GM23338 (cell line): ENCODE measurements at regions not wholly inside any gene's neighbourhood (a gene's known extent, or its start where the extent isn't known, plus 50 kb on each side); places are given as distances from the start of the nearest gene placed in this dataset.
A peak's percentile ranks its signal among the peaks of the same experiment; 100 is the strongest.

ENCODE experiments used
- ATAC-seq: fragments of 200-7000 bp; cut with Tn5 transposase; 3 replicates; pipeline ENCODE4 v1.9.1; 2020
- DNase-seq: peaks from one replicate; pipeline ENCODE4 v3.0.0-alpha.2; 2015; ENCODE audit warnings: low spot score
- H2AFZ ChIP-seq: fragments of 200-600 bp; sonication (generic); 2 replicates; pipeline ENCODE4 v1.8.0; 2016; ENCODE audit warnings: antibody characterized with exemption, mild to moderate bottlenecking, moderate library complexity
- H3F3A ChIP-seq: fragments of 200-600 bp; sonication (generic); replicated peaks from 2 replicates; pipeline ENCODE4 v1.8.0; 2017; ENCODE audit warnings: antibody characterized with exemption, mixed run types, low read depth
- H3K27ac ChIP-seq: fragments of 200-600 bp; sonication (generic); 2 replicates; pipeline ENCODE4 v1.6.1; 2016; ENCODE audit warnings: low read depth
- H3K27me3 ChIP-seq: fragments of 200-600 bp; sonication (generic); 2 replicates; pipeline ENCODE4 v1.8.0; 2016; ENCODE audit warnings: mild to moderate bottlenecking, mixed run types, moderate library complexity; ENCODE audit not compliant: insufficient read depth
- H3K36me3 ChIP-seq: fragments of 200-600 bp; sonication (generic); 2 replicates; pipeline ENCODE4 v1.8.0; 2016; ENCODE audit warnings: mild to moderate bottlenecking; ENCODE audit not compliant: insufficient read depth
- H3K4me1 ChIP-seq: fragments of 200-600 bp; sonication (generic); 2 replicates; pipeline ENCODE4 v1.8.0; 2016; ENCODE audit warnings: mild to moderate bottlenecking, moderate library complexity; ENCODE audit not compliant: insufficient read depth
- H3K4me2 ChIP-seq: fragments of 200-600 bp; sonication (generic); 2 replicates; pipeline ENCODE4 v1.7.1; 2017; ENCODE audit warnings: mixed run types
- H3K4me3 ChIP-seq: fragments of 200-600 bp; sonication (generic); 2 replicates; pipeline ENCODE4 v1.6.1; 2016; ENCODE audit warnings: mixed run types
- H3K79me2 ChIP-seq: fragments of 200-600 bp; sonication (generic); replicated peaks from 2 replicates; pipeline ENCODE4 v1.8.0; 2017; ENCODE audit warnings: mild to moderate bottlenecking; ENCODE audit not compliant: insufficient read depth
- H3K9me2 ChIP-seq: fragments of 200-600 bp; sonication (generic); 2 replicates; pipeline ENCODE4 v1.8.0; 2017; ENCODE audit not compliant: insufficient read depth
- H4K20me1 ChIP-seq: fragments of 200-600 bp; sonication (generic); replicated peaks from 2 replicates; pipeline ENCODE4 v1.8.0; 2017; ENCODE audit warnings: mild to moderate bottlenecking; ENCODE audit not compliant: insufficient read depth
- H3K27ac Mint-ChIP-seq: 2 replicates; pipeline ENCODE4 v1.8.0; 2020; ENCODE audit warnings: inconsistent platforms, mild to moderate bottlenecking, moderate library complexity, mixed read lengths
- H3K27me3 Mint-ChIP-seq: 3 replicates; pipeline ENCODE4 v1.8.0; 2022; ENCODE audit warnings: low read depth, mild to moderate bottlenecking, moderate library complexity, mixed read lengths, inconsistent platforms; ENCODE audit not compliant: insufficient read depth, poor library complexity
- H3K36me3 Mint-ChIP-seq: 3 replicates; pipeline ENCODE4 v1.8.0; 2021; ENCODE audit warnings: low read depth, mild to moderate bottlenecking, inconsistent platforms, moderate library complexity, mixed read lengths
- H3K4me1 Mint-ChIP-seq: 3 replicates; pipeline ENCODE4 v1.8.0; 2020; ENCODE audit warnings: mild to moderate bottlenecking, inconsistent platforms, mixed read lengths
- H3K4me3 Mint-ChIP-seq: 3 replicates; pipeline ENCODE4 v1.8.0; 2021; ENCODE audit warnings: moderate library complexity, mild to moderate bottlenecking, inconsistent platforms, mixed read lengths
- H3K9me3 Mint-ChIP-seq: 3 replicates; pipeline ENCODE4 v1.8.0; 2020; ENCODE audit warnings: moderate library complexity, mild to moderate bottlenecking, inconsistent platforms, mixed read lengths
- CREB1 ChIP-seq: fragments of 250-450 bp; sonication (Bioruptor Pico); IDR thresholded peaks from 2 replicates; pipeline ENCODE4 v1.5.0; 2020; ENCODE audit warnings: low read depth, mild to moderate bottlenecking, moderate library complexity
- EZH2 ChIP-seq: fragments of 200-600 bp; sonication (generic); IDR thresholded peaks from one replicate; pipeline ENCODE4 v1.8.0; 2017; ENCODE audit warnings: antibody characterized with exemption, mild to moderate bottlenecking, low read depth; ENCODE audit not compliant: unreplicated experiment
- EZH2phosphoT487 ChIP-seq: fragments of 200-600 bp; sonication (generic); IDR thresholded peaks from one replicate; pipeline ENCODE4 v1.8.1; 2018; ENCODE audit warnings: antibody characterized with exemption; ENCODE audit not compliant: unreplicated experiment
- JUNB ChIP-seq: IDR thresholded peaks from one replicate; pipeline ENCODE4 v1.6.1; 2016; ENCODE audit warnings: antibody characterized with exemption; ENCODE audit not compliant: unreplicated experiment
- NANOG ChIP-seq: IDR thresholded peaks from 2 replicates; pipeline ENCODE4 v1.6.1; 2016; ENCODE audit warnings: antibody characterized with exemption, borderline replicate concordance
- POLR2AphosphoS5 ChIP-seq: IDR thresholded peaks from 2 replicates; pipeline ENCODE4 v1.6.1; 2016; ENCODE audit warnings: antibody characterized with exemption, low read depth
- STAT1 ChIP-seq: IDR thresholded peaks from one replicate; pipeline ENCODE4 v1.6.1; 2016; ENCODE audit warnings: antibody characterized with exemption; ENCODE audit not compliant: unreplicated experiment
- ZNF114 ChIP-seq: fragments of 250-450 bp; sonication (Bioruptor Pico); IDR thresholded peaks from 2 replicates; pipeline ENCODE4 v1.5.0; 2020; ENCODE audit warnings: mild to moderate bottlenecking, moderate library complexity
- ZNF331 ChIP-seq: fragments of 250-450 bp; sonication (Bioruptor Pico); IDR thresholded peaks from 2 replicates; pipeline ENCODE4 v1.5.0; 2020; ENCODE audit warnings: low read depth, mild to moderate bottlenecking, moderate library complexity
- TF ChIP-seq, protein P1 (sequence below), 2 experiments: fragments of 200-600 bp in 1 of 2; sonication (generic) in 1 of 2; conservative IDR thresholded peaks; 2 replicates each; pipeline versions ENCODE4 v1.5.1 to v1.6.1; 2016 to 2017; ENCODE audit warnings: antibody characterized with exemption in 2 of 2, low read depth in 2 of 2, mild to moderate bottlenecking in 2 of 2, moderate library complexity in 1 of 2
- TF ChIP-seq, protein P2 (sequence below): IDR thresholded peaks from 2 replicates; pipeline ENCODE4 v1.6.1; 2016; ENCODE audit warnings: antibody characterized with exemption
- TF ChIP-seq, protein P3 (sequence below): IDR thresholded peaks from one replicate; pipeline ENCODE4 v1.6.1; 2018; ENCODE audit warnings: antibody characterized with exemption; ENCODE audit not compliant: unreplicated experiment

GRCh38 chr1:192903142-192903541, 94.3 kb downstream of the RGS2 start:
- Histone ChIP-seq H3F3A (no peaks in the 10 kb centered on the region), H4K20me1 (no peaks in the 10 kb centered on the region), H3K4me3 (no peak overlapping the region), H3K27ac (no peak overlapping the region), H3K36me3 (no peaks in the 10 kb centered on the region), H2AFZ (no peak overlapping the region), H3K27me3 (no peaks in the 10 kb centered on the region), H3K4me2 (no peak overlapping the region), H3K9me2 (no peaks in the 10 kb centered on the region), H3K79me2 (no peaks in the 10 kb centered on the region), H3K4me1 (no peaks in the 10 kb centered on the region)
- DNase-seq (no peak), ATAC-seq (no peak)
- Mint-ChIP-seq H3K4me3 (no peak overlapping the region), H3K27me3 (no peaks in the 10 kb centered on the region), H3K9me3 (no peaks in the 10 kb centered on the region), H3K4me1 (peaks cover 3% of the 10 kb centered on the region; the same call in 1 of the 3 replicates), H3K27ac (no peak overlapping the region), H3K36me3 (no peaks in the 10 kb centered on the region)
- TF ChIP-seq, protein P1, sequence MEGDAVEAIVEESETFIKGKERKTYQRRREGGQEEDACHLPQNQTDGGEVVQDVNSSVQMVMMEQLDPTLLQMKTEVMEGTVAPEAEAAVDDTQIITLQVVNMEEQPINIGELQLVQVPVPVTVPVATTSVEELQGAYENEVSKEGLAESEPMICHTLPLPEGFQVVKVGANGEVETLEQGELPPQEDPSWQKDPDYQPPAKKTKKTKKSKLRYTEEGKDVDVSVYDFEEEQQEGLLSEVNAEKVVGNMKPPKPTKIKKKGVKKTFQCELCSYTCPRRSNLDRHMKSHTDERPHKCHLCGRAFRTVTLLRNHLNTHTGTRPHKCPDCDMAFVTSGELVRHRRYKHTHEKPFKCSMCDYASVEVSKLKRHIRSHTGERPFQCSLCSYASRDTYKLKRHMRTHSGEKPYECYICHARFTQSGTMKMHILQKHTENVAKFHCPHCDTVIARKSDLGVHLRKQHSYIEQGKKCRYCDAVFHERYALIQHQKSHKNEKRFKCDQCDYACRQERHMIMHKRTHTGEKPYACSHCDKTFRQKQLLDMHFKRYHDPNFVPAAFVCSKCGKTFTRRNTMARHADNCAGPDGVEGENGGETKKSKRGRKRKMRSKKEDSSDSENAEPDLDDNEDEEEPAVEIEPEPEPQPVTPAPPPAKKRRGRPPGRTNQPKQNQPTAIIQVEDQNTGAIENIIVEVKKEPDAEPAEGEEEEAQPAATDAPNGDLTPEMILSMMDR (conservative IDR thresholded peaks at IDR 0.05; ENCODE audit: low read depth in 2 of 2): no peak
- TF ChIP-seq, protein P2, sequence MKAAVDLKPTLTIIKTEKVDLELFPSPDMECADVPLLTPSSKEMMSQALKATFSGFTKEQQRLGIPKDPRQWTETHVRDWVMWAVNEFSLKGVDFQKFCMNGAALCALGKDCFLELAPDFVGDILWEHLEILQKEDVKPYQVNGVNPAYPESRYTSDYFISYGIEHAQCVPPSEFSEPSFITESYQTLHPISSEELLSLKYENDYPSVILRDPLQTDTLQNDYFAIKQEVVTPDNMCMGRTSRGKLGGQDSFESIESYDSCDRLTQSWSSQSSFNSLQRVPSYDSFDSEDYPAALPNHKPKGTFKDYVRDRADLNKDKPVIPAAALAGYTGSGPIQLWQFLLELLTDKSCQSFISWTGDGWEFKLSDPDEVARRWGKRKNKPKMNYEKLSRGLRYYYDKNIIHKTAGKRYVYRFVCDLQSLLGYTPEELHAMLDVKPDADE: no peak
- no peak for TF ChIP-seq EZH2phosphoT487
- no peak for TF ChIP-seq JUNB
- TF ChIP-seq EZH2: no peak
- TF ChIP-seq ZNF331 (CRISPR knock-in tag): no peak
- TF ChIP-seq STAT1: no peak

- no peaks in the 10 kb centered on the region for H3K4me1 ChIP-seq
- H3K4me3 ChIP-seq: no peak overlapping the region
- H3K36me3 ChIP-seq: no peaks in the 10 kb centered on the region
- DNase-seq (no peak), ATAC-seq (no peak)
- no peaks in the 10 kb centered on the region for H3K36me3 Mint-ChIP-seq
- H3K4me3 Mint-ChIP-seq: no peak overlapping the region
- H4K20me1 ChIP-seq: no peaks in the 10 kb centered on the region
- H3F3A ChIP-seq: no peaks in the 10 kb centered on the region
- no peaks in the 10 kb centered on the region for H3K9me2 ChIP-seq
- no peak overlapping the region for H3K4me2 ChIP-seq
- peaks cover 3% of the 10 kb centered on the region; the same call in 1 of the 3 replicates for H3K4me1 Mint-ChIP-seq
- no peaks in the 10 kb centered on the region for H3K79me2 ChIP-seq
- H2AFZ ChIP-seq: peak overlapping the region; percentile 44; the same call in 1 of the 2 replicates
- no peaks in the 10 kb centered on the region for H3K9me3 Mint-ChIP-seq
- no peaks in the 10 kb centered on the region for H3K27me3 ChIP-seq
- H3K27me3 Mint-ChIP-seq: no peaks in the 10 kb centered on the region
- H3K27ac Mint-ChIP-seq: no peak overlapping the region
- H3K27ac ChIP-seq: no peak overlapping the region
- TF ChIP-seq, protein P3, sequence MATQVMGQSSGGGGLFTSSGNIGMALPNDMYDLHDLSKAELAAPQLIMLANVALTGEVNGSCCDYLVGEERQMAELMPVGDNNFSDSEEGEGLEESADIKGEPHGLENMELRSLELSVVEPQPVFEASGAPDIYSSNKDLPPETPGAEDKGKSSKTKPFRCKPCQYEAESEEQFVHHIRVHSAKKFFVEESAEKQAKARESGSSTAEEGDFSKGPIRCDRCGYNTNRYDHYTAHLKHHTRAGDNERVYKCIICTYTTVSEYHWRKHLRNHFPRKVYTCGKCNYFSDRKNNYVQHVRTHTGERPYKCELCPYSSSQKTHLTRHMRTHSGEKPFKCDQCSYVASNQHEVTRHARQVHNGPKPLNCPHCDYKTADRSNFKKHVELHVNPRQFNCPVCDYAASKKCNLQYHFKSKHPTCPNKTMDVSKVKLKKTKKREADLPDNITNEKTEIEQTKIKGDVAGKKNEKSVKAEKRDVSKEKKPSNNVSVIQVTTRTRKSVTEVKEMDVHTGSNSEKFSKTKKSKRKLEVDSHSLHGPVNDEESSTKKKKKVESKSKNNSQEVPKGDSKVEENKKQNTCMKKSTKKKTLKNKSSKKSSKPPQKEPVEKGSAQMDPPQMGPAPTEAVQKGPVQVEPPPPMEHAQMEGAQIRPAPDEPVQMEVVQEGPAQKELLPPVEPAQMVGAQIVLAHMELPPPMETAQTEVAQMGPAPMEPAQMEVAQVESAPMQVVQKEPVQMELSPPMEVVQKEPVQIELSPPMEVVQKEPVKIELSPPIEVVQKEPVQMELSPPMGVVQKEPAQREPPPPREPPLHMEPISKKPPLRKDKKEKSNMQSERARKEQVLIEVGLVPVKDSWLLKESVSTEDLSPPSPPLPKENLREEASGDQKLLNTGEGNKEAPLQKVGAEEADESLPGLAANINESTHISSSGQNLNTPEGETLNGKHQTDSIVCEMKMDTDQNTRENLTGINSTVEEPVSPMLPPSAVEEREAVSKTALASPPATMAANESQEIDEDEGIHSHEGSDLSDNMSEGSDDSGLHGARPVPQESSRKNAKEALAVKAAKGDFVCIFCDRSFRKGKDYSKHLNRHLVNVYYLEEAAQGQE: no peak
- TF ChIP-seq EZH2phosphoT487 (no peak), JUNB (no peak), ZNF114 (CRISPR knock-in tag) (no peak), POLR2AphosphoS5 (no peak), ZNF331 (CRISPR knock-in tag) (no peak), STAT1 (no peak), CREB1 (no peak), EZH2 (no peak), NANOG (no peak)
- TF ChIP-seq, protein P1 (conservative IDR thresholded peaks at IDR 0.05; ENCODE audit: low read depth in 2 of 2): no peak
- TF ChIP-seq, protein P2: no peak
These were observed 95.6 kb downstream of the RGS2 start for GRCh38 chr1:192904438-192904895.
